ENCODE measurements at regions not wholly inside any gene's neighbourhood (a gene's known extent, or its start where the extent isn't known, plus 50 kb on each side); places are given as distances from the start of the nearest gene placed in this dataset.

DNA sequence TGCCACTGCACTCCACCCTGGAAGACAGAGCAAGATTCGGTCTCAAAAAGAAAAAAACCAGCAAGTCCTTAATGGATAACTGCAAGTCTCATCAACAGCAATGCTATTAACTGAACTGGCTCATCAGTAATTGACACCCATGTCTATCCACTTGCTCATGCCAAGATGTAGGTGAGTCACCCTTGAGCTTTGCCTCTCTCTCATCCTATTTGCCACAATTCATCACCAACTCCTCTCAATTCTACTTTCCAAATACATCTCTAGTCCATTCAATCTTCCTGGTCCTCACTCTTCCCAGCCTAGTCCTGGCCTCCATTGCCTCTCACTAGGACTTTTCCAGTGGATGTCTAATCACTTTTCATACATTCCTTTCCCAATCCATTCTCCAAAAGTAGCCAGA is 103.7 kb upstream of the PRMT6 start:
- Histone ChIP-seq H3K4me3 (ENCODE audit: low read depth in 1 of 2, low read length in 2 of 2) (no peak overlapping the region), H3K9me3 (ENCODE audit: low read length) (no peaks in the 10 kb centered on the region), H3K27me3 (ENCODE audit: control insufficient read depth in 1 of 2, insufficient read depth in 2 of 2, low read length in 2 of 2) (no peaks in the 10 kb centered on the region), H3K36me3 (ENCODE audit: insufficient read depth, low read length) (no peaks in the 10 kb centered on the region), H3K9ac (ENCODE audit: low read length) (no peak overlapping the region), H3K27ac (ENCODE audit: low read depth, low read length) (no peak overlapping the region), H3K4me1 (ENCODE audit: insufficient read depth, low read length) (no peaks in the 10 kb centered on the region)

DNA sequence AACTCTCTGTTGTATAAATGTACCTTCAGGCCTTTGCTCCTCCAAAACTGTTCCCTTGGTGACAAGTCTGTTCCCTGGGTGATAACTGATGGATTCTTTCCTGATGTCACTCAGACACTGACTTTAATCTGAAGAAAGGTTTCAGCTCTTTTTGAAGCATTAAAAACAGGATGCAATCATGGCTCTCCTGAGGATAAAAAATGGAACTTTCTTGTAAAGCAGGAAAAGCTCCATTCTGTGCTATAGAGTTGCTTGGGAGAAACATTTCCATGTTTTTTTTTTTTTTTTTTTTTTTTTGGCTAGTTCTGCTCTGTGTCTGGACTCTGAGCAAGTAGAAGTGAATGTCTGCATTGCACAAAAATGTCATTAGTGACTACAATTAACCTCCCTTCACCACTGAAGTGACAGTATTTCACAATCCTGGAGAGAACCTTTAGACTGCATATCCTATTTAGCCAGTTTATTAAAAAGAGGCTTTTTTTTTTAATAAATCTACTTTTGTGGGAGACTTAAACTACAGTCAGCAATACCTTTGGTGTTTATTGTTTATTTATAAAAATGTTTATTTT is 101.7 kb upstream of the PRMT6 start:
- H3K27ac ChIP-seq (ENCODE audit: low read depth, low read length): no peak overlapping the region
- H3K9me3 ChIP-seq (ENCODE audit: low read length): no peaks in the 10 kb centered on the region

DNA sequence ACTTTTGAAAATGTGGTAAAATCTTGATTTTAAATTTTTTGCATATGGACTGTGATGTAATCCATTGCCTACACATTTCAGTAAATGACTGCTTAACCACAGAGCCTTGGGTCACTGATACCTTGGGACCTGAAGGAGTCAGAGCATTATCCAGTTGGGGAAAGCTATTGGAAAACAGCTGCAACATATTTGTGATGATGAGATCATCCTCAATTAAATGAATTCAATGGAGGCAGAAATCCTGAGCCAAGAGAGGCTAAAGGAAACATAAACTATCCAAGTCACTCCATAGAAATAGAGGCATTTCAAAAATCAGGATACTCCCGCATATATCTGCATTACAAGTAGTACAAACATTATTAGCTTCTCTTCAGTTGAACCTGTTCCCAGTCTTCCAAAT is 99.8 kb upstream of the PRMT6 start:
- H3K36me3 ChIP-seq (ENCODE audit: insufficient read depth, low read length): no peaks in the 10 kb centered on the region
- no peak overlapping the region for H3K9ac ChIP-seq (ENCODE audit: low read length)
- no peaks in the 10 kb centered on the region for H3K4me1 ChIP-seq (ENCODE audit: insufficient read depth, low read length)
- H3K27ac ChIP-seq (ENCODE audit: low read depth, low read length): no peak overlapping the region
- H3K9me3 ChIP-seq (ENCODE audit: low read length): no peaks in the 10 kb centered on the region
- no peaks in the 10 kb centered on the region for H3K27me3 ChIP-seq (ENCODE audit: control insufficient read depth in 1 of 2, insufficient read depth in 2 of 2, low read length in 2 of 2)
- no peak overlapping the region for H3K4me3 ChIP-seq (ENCODE audit: low read depth in 1 of 2, low read length in 2 of 2)

More for the DNA sequence above, 101.7 kb upstream of the PRMT6 start:
- H3K4me3 ChIP-seq (ENCODE audit: low read depth in 1 of 2, low read length in 2 of 2): no peak overlapping the region
- no peaks in the 10 kb centered on the region for H3K36me3 ChIP-seq (ENCODE audit: insufficient read depth, low read length)
- H3K27me3 ChIP-seq (ENCODE audit: control insufficient read depth in 1 of 2, insufficient read depth in 2 of 2, low read length in 2 of 2): no peaks in the 10 kb centered on the region
- no peaks in the 10 kb centered on the region for H3K4me1 ChIP-seq (ENCODE audit: insufficient read depth, low read length)
- no peak overlapping the region for H3K9ac ChIP-seq (ENCODE audit: low read length)

DNA sequence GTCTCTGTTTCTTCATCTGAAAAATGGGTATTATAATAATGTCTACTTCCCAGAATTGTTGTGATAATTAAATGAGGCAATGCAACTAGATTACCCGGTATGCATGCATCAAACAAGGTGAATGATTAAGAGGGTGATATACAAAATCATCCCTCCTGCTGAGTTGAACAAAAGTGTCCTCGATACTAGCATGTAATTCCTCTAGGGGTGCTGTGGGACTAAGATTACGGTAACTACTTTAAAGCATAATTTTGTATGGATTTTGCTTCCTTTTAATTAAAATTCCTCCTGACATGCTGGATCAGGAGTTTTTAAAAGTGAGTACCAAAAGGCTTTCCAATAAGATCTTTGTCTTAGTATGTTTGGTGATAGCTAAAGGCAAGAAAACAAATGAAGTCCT is 98.7 kb upstream of the PRMT6 start:
- Histone ChIP-seq H3K9me3 (ENCODE audit: low read length) (no peaks in the 10 kb centered on the region), H3K4me1 (ENCODE audit: insufficient read depth, low read length) (no peaks in the 10 kb centered on the region), H3K27me3 (ENCODE audit: control insufficient read depth in 1 of 2, insufficient read depth in 2 of 2, low read length in 2 of 2) (no peaks in the 10 kb centered on the region), H3K36me3 (ENCODE audit: insufficient read depth, low read length) (no peaks in the 10 kb centered on the region), H3K9ac (ENCODE audit: low read length) (no peak overlapping the region), H3K27ac (ENCODE audit: low read depth, low read length) (no peak overlapping the region), H3K4me3 (ENCODE audit: low read depth in 1 of 2, low read length in 2 of 2) (no peak overlapping the region)

DNA sequence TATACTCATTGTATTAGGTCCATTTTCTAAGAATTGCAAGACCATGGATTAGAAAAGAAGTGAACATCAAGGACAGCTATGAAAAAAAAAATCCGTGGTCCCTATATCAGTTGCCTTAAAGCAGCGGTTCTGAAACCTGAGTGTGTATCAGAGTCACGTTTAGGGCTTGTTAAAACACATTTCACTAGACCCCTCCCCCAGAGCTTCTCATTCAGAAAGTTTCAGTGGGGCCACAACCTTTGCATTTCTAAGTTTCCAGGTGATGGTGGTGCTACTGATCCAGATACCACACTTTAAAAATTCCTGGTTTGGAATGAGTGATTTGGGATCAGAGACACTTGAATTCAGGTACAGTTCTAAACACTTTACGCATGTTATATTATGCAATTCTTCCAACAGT is 96.1 kb upstream of the PRMT6 start:
- H3K4me1 ChIP-seq (ENCODE audit: insufficient read depth, low read length): no peaks in the 10 kb centered on the region
- no peaks in the 10 kb centered on the region for H3K27me3 ChIP-seq (ENCODE audit: control insufficient read depth in 1 of 2, insufficient read depth in 2 of 2, low read length in 2 of 2)
- H3K4me3 ChIP-seq (ENCODE audit: low read depth in 1 of 2, low read length in 2 of 2): no peak overlapping the region
- no peaks in the 10 kb centered on the region for H3K9me3 ChIP-seq (ENCODE audit: low read length)
- H3K36me3 ChIP-seq (ENCODE audit: insufficient read depth, low read length): no peaks in the 10 kb centered on the region
- no peak overlapping the region for H3K27ac ChIP-seq (ENCODE audit: low read depth, low read length)
- H3K9ac ChIP-seq (ENCODE audit: low read length): no peak overlapping the region

DNA sequence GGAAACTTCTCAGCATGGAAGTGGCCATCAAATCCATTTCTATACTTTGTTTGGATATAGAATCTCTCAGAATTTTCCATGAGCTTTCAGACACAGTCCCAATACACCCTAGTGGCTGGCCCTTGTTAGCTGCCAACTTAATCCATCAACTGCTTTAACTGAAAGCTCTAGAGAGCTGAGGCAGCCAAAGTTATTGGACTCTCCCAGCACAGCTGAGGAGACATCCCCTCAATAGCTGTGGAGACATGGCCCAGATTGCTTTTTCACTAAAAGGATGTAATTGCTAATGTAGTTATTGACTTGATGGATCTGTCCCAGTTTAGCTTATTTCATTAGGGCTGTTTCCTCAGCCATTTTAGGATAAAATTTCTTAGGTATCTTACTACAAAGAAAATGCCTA is 94.8 kb upstream of the PRMT6 start:
- no peaks in the 10 kb centered on the region for H3K9me3 ChIP-seq (ENCODE audit: low read length)
- H3K27me3 ChIP-seq (ENCODE audit: control insufficient read depth in 1 of 2, insufficient read depth in 2 of 2, low read length in 2 of 2): no peaks in the 10 kb centered on the region
- H3K4me3 ChIP-seq (ENCODE audit: low read depth in 1 of 2, low read length in 2 of 2): no peak overlapping the region
- no peak overlapping the region for H3K9ac ChIP-seq (ENCODE audit: low read length)
- H3K36me3 ChIP-seq (ENCODE audit: insufficient read depth, low read length): no peaks in the 10 kb centered on the region
- H3K27ac ChIP-seq (ENCODE audit: low read depth, low read length): no peak overlapping the region
- no peaks in the 10 kb centered on the region for H3K4me1 ChIP-seq (ENCODE audit: insufficient read depth, low read length)

DNA sequence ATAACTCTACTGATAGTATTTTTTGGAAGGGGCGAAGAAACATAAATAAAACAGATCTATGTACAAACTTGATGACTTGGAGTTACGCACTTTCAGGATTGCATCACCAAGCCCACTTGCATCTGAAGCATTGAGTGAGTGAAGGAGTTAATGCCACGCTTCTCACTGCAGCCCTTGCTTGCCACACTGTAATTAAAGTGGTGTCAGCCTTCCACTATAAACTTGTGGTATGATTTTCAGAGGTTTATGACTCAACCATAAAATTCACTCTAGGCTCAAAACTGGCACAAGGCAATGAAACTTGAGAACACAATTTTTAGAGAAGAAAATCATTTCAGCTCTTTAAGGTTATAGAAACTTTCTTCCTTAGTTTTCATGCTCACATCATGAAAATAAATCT is 93.9 kb upstream of the PRMT6 start:
- no peak overlapping the region for H3K4me3 ChIP-seq (ENCODE audit: low read depth in 1 of 2, low read length in 2 of 2)
- H3K27me3 ChIP-seq (ENCODE audit: control insufficient read depth in 1 of 2, insufficient read depth in 2 of 2, low read length in 2 of 2): no peaks in the 10 kb centered on the region
- H3K27ac ChIP-seq (ENCODE audit: low read depth, low read length): no peak overlapping the region
- H3K9me3 ChIP-seq (ENCODE audit: low read length): no peaks in the 10 kb centered on the region
- H3K36me3 ChIP-seq (ENCODE audit: insufficient read depth, low read length): no peaks in the 10 kb centered on the region
- H3K9ac ChIP-seq (ENCODE audit: low read length): no peak overlapping the region
- no peaks in the 10 kb centered on the region for H3K4me1 ChIP-seq (ENCODE audit: insufficient read depth, low read length)

DNA sequence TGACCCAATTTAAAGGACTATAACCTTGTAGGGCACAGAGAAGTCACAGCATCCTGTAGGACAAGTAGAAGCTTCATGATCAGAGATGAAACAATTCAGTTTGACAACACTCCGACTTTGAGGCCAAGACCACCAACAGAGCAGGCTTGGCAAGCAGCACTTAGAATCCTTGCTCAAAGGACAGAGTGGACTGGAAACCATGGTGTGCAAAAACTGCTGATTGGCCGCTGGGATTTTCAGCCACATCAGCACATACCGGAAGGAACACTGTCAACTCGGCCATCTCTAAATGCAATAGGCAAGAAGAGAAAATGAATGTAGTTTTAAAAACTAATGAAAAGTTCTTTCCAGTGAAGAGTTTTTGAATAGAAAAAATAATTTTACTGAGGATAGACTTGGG is 92.0 kb upstream of the PRMT6 start:
- Histone ChIP-seq H3K4me3 (ENCODE audit: low read depth in 1 of 2, low read length in 2 of 2) (no peak overlapping the region), H3K27me3 (ENCODE audit: control insufficient read depth in 1 of 2, insufficient read depth in 2 of 2, low read length in 2 of 2) (no peaks in the 10 kb centered on the region), H3K9me3 (ENCODE audit: low read length) (no peaks in the 10 kb centered on the region), H3K4me1 (ENCODE audit: insufficient read depth, low read length) (no peaks in the 10 kb centered on the region), H3K27ac (ENCODE audit: low read depth, low read length) (no peak overlapping the region), H3K9ac (ENCODE audit: low read length) (no peak overlapping the region), H3K36me3 (ENCODE audit: insufficient read depth, low read length) (no peaks in the 10 kb centered on the region)

DNA sequence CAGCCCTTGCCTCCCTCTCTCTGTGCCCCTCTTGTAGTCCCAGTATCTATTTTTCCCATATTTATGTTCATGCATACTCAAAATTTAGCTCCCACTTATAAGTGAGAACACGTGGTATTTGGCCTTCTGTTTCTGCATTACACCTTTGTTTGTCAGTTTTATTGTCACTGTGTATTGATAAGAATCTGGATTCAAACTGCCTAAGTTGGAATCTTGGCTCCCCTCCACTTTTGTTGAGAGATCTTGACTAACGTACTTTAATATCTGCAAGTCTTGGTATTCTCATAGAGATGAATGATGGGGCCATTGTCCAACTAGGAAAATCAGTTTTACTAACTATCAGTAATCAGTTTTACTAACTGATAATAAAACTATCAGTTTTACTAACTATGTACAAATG is 87.8 kb upstream of the PRMT6 start:
- Histone ChIP-seq H3K4me1 (ENCODE audit: insufficient read depth, low read length) (no peaks in the 10 kb centered on the region), H3K9me3 (ENCODE audit: low read length) (no peaks in the 10 kb centered on the region), H3K4me3 (ENCODE audit: low read depth in 1 of 2, low read length in 2 of 2) (no peak overlapping the region), H3K9ac (ENCODE audit: low read length) (no peak overlapping the region), H3K27ac (ENCODE audit: low read depth, low read length) (no peak overlapping the region), H3K27me3 (ENCODE audit: control insufficient read depth in 1 of 2, insufficient read depth in 2 of 2, low read length in 2 of 2) (no peaks in the 10 kb centered on the region), H3K36me3 (ENCODE audit: insufficient read depth, low read length) (no peaks in the 10 kb centered on the region)

DNA sequence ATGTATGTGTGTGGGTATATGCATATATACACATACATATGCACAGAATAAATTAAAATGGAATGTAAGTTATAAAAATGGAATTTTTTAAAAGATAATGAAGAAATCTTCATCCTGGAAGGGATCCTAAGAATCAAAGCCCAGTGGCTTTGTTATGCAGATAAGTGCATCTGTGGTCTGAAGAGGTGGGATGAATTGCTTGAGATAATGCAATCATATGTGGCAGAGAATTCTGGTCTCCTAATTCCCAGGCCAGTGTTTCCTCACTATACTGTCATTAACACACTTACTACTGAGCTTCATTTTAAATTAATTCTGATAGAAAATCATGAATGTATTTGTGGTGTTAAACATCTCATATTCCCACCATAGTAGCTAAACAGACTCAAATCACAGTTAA is 86.7 kb upstream of the PRMT6 start:
- H3K36me3 ChIP-seq (ENCODE audit: insufficient read depth, low read length): no peaks in the 10 kb centered on the region

DNA sequence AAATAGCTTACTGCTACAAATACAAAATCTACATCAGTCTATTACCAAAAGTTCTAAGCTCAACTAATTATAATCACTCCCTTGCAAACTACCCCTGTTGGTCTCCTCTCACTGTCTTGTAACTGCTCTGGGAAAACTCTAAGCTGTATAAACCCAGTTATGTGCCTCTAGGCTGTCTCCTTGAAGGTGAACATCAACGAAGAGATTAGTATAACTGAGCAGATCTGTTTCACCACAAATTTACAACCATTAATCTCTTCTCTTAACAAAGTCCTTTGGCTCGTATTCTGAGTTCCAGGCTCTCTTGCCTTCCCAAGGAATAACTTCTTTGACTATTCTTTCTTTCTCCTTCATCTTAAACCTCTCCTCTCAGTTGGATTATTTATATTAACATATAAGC is 84.4 kb upstream of the PRMT6 start:
- Histone ChIP-seq H3K4me3 (ENCODE audit: low read depth in 1 of 2, low read length in 2 of 2) (no peak overlapping the region), H3K27me3 (ENCODE audit: control insufficient read depth in 1 of 2, insufficient read depth in 2 of 2, low read length in 2 of 2) (no peaks in the 10 kb centered on the region), H3K9ac (ENCODE audit: low read length) (no peak overlapping the region), H3K36me3 (ENCODE audit: insufficient read depth, low read length) (no peaks in the 10 kb centered on the region), H3K9me3 (ENCODE audit: low read length) (no peaks in the 10 kb centered on the region), H3K4me1 (ENCODE audit: insufficient read depth, low read length) (no peaks in the 10 kb centered on the region), H3K27ac (ENCODE audit: low read depth, low read length) (no peak overlapping the region)

More for the DNA sequence above, 86.7 kb upstream of the PRMT6 start:
- Histone ChIP-seq H3K9ac (ENCODE audit: low read length) (no peak overlapping the region), H3K9me3 (ENCODE audit: low read length) (no peaks in the 10 kb centered on the region), H3K27me3 (ENCODE audit: control insufficient read depth in 1 of 2, insufficient read depth in 2 of 2, low read length in 2 of 2) (no peaks in the 10 kb centered on the region), H3K4me3 (ENCODE audit: low read depth in 1 of 2, low read length in 2 of 2) (no peak overlapping the region), H3K4me1 (ENCODE audit: insufficient read depth, low read length) (no peaks in the 10 kb centered on the region), H3K27ac (ENCODE audit: low read depth, low read length) (no peak overlapping the region)

DNA sequence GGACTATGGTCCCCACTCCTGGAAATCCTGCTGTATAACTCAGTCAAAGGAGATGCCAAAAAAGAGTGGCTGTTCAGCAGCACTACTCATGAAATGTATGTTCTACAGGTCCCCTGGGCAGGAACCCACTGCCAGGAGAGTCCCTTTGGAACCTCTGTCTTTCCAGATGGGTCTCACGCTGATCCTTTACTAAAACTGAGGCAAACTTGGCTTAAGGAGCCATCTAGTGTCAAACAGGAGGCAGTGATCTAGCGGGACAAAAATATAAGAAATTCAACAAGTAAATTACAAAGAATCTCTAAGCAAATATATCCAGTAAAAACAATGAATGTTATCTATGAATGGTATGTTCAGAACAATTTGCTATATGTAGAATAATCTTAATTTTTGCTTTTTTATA is 80.5 kb upstream of the PRMT6 start:
- no peak overlapping the region for H3K9ac ChIP-seq (ENCODE audit: low read length)
- no peak overlapping the region for H3K4me3 ChIP-seq (ENCODE audit: low read depth in 1 of 2, low read length in 2 of 2)
- H3K9me3 ChIP-seq (ENCODE audit: low read length): no peaks in the 10 kb centered on the region
- no peaks in the 10 kb centered on the region for H3K36me3 ChIP-seq (ENCODE audit: insufficient read depth, low read length)
- H3K4me1 ChIP-seq (ENCODE audit: insufficient read depth, low read length): no peaks in the 10 kb centered on the region
- no peaks in the 10 kb centered on the region for H3K27me3 ChIP-seq (ENCODE audit: control insufficient read depth in 1 of 2, insufficient read depth in 2 of 2, low read length in 2 of 2)
- no peak overlapping the region for H3K27ac ChIP-seq (ENCODE audit: low read depth, low read length)

Data from muscle layer of colon (tissue), 2 donors.